A549 (cell line): ENCODE measurements at regions not wholly inside any gene's neighbourhood (a gene's known extent, or its start where the extent isn't known, plus 50 kb on each side); places are given as distances from the start of the nearest gene placed in this dataset.
A peak's percentile ranks its signal among the peaks of the same experiment; 100 is the strongest.

Experiments used
- ATAC-seq, 2 experiments: fragments of 200-7000 bp in 1 of 2; fragments of >200 bp in 1 of 2; cut with Nextera tagmentation in 1 of 2; cut with Tn5 transposase in 1 of 2; 3 replicates each; pipeline versions ENCODE4 v1.8.0 to v1.9.1; 2018 to 2020; ENCODE audit warnings: mild to moderate bottlenecking in 1 of 2, moderate library complexity in 1 of 2
- CTCF ChIA-PET: fragments of 300-600 bp; sonication (Branson Sonifier 250); formaldehyde crosslinking; extraction: SDS; loops from one replicate; lab custom pipeline; 2021; ENCODE audit warnings: antibody characterized with exemption, inconsistent platforms; lab: Yijun Ruan, JAX
- POLR2A ChIA-PET: fragments of 350-600 bp; formaldehyde crosslinking; extraction: SDS; loops from one replicate; lab custom pipeline; 2021; ENCODE audit warnings: antibody characterized with exemption, inconsistent platforms; lab: Yijun Ruan, JAX
- DNase-seq, 2 experiments: peaks; one replicate each; pipeline versions ENCODE4 v3.0.0 to v3.0.0-alpha.2; 2011 to 2016; ENCODE audit warnings: low read depth in 1 of 2, low spot score in 1 of 2
- FAIRE-seq: peaks from 2 replicates; lab custom pipeline; 2011; peaks lifted over from hg19 to GRCh38; lab: Jason Lieb, UNC
- H3K27ac ChIP-seq, 2 experiments: fragments of >200 bp; sonication (Bioruptor Twin); formaldehyde crosslinking; 3 replicates each; pipeline ENCODE4 v1.5.1; 2016 to 2017
- H3K4me1 ChIP-seq: fragments of >200 bp; sonication (Bioruptor Twin); formaldehyde crosslinking; 3 replicates; pipeline ENCODE4 v1.6.1; 2016
- H3K4me2 ChIP-seq: fragments of >200 bp; sonication (Bioruptor Twin); formaldehyde crosslinking; 3 replicates; pipeline ENCODE4 v1.6.1; 2016
- H3K4me3 ChIP-seq: fragments of >200 bp; sonication (Bioruptor Twin); formaldehyde crosslinking; 3 replicates; pipeline ENCODE4 v1.5.1; 2016
- H3K9me3 ChIP-seq: fragments of >200 bp; sonication (Bioruptor Twin); formaldehyde crosslinking; 3 replicates; pipeline ENCODE4 v1.6.1; 2016
- CEBPB ChIP-seq, 2 experiments: fragments of >200 bp in 1 of 2; sonication (Bioruptor Twin) in 1 of 2; formaldehyde crosslinking in 1 of 2; IDR thresholded peaks; 2 replicates each; pipeline ENCODE4 v1.6.1; 2012 to 2016
- CHD2 ChIP-seq: fragments of 150-350 bp; IDR thresholded peaks from 2 replicates; pipeline ENCODE4 v1.6.1; 2014; ENCODE audit warnings: low read length; ENCODE audit not compliant: partially characterized antibody
- FOSL2 ChIP-seq, 2 experiments: fragments of 450-650 bp in 1 of 2; fragments of >200 bp in 1 of 2; sonication (Bioruptor Twin) in 1 of 2; formaldehyde crosslinking; IDR thresholded peaks; 2 replicates each; pipeline versions ENCODE4 v1.5.0 to v1.6.1; 2016 to 2020; ENCODE audit warnings: mild to moderate bottlenecking in 1 of 2, moderate library complexity in 1 of 2
- HDAC2 ChIP-seq: fragments of 200-600 bp; sonication (generic); IDR thresholded peaks from 2 replicates; pipeline ENCODE4 v1.6.1; 2016
- HEYL ChIP-seq: fragments of 250-450 bp; sonication (Bioruptor Pico); IDR thresholded peaks from 2 replicates; pipeline ENCODE4 v1.8.0; 2021; ENCODE audit warnings: mild to moderate bottlenecking, moderate library complexity
- HOXB13 ChIP-seq: fragments of 250-450 bp; sonication (Bioruptor Pico); IDR thresholded peaks from 2 replicates; pipeline ENCODE4 v1.5.0; 2020; ENCODE audit warnings: low read depth, mild to moderate bottlenecking, moderate library complexity
- JUN ChIP-seq, 2 experiments: fragments of >200 bp; sonication (Bioruptor Twin); formaldehyde crosslinking; IDR thresholded peaks; 2 replicates in 1 of 2; 3 replicates in 1 of 2; pipeline ENCODE4 v1.6.1; 2016 to 2017
- KDM5A ChIP-seq: fragments of 200-600 bp; sonication (generic); IDR thresholded peaks from 2 replicates; pipeline ENCODE4 v1.6.1; 2016; ENCODE audit warnings: antibody characterized with exemption, mild to moderate bottlenecking
- NFE2L2 ChIP-seq: fragments of 150-350 bp; conservative IDR thresholded peaks from 2 replicates; pipeline ENCODE4 v1.6.1; 2014; ENCODE audit warnings: low read length
- RAD21 ChIP-seq, 2 experiments: fragments of >200 bp in 1 of 2; sonication (Bioruptor Twin) in 1 of 2; formaldehyde crosslinking in 1 of 2; IDR thresholded peaks in 1 of 2; conservative IDR thresholded peaks in 1 of 2; 2 replicates in 1 of 2; 3 replicates in 1 of 2; pipeline ENCODE4 v1.6.1; 2012 to 2018; ENCODE audit warnings: inconsistent platforms in 1 of 2
- RARB ChIP-seq: fragments of 250-450 bp; sonication (Bioruptor Pico); IDR thresholded peaks from 2 replicates; pipeline ENCODE4 v1.8.0; 2021; ENCODE audit warnings: mild to moderate bottlenecking, moderate library complexity
- RCOR1 ChIP-seq: fragments of 150-350 bp; IDR thresholded peaks from 2 replicates; pipeline ENCODE4 v1.6.1; 2014; ENCODE audit warnings: antibody characterized with exemption, low read length, low read depth
- SMC3 ChIP-seq: fragments of >200 bp; sonication (Bioruptor Twin); formaldehyde crosslinking; IDR thresholded peaks from 3 replicates; pipeline ENCODE4 v1.6.1; 2018; ENCODE audit warnings: inconsistent platforms
- TFCP2L1 ChIP-seq: fragments of 250-450 bp; sonication (Bioruptor Pico); IDR thresholded peaks from 2 replicates; pipeline ENCODE4 v1.5.0; 2021; ENCODE audit warnings: mild to moderate bottlenecking
- WGBS: methylation state at CpG from one replicate; pipeline ENCODE4 v1.1.6; 2017; ENCODE audit errors: missing lambda C conversion rate; 5-methylcytosine and 5-hydroxymethylcytosine counted together
- TF ChIP-seq, protein P1 (sequence below): IDR thresholded peaks from 2 replicates; pipeline ENCODE4 v1.6.1; 2012
- TF ChIP-seq, protein P2 (sequence below): IDR thresholded peaks from 2 replicates; pipeline ENCODE4 v1.6.1; 2012; ENCODE audit warnings: low read depth, borderline replicate concordance
- TF ChIP-seq, protein P3 (sequence below): fragments of 150-350 bp; IDR thresholded peaks from 2 replicates; pipeline ENCODE4 v1.6.1; 2014; ENCODE audit warnings: low read depth, mild to moderate bottlenecking, low read length
- TF ChIP-seq, protein P4 (sequence below): fragments of 250-450 bp; sonication (Bioruptor Pico); IDR thresholded peaks from 2 replicates; pipeline ENCODE4 v1.5.0; 2020; ENCODE audit warnings: low read depth, mild to moderate bottlenecking, moderate library complexity
- TF ChIP-seq, protein P5 (sequence below): fragments of 250-450 bp; sonication (Bioruptor Pico); IDR thresholded peaks from 2 replicates; pipeline ENCODE4 v1.5.0; 2021; ENCODE audit warnings: mild to moderate bottlenecking, moderate library complexity, borderline replicate concordance
- TF ChIP-seq, protein P6 (sequence below): fragments of 200-600 bp; sonication (generic); IDR thresholded peaks from 2 replicates; pipeline ENCODE4 v1.6.1; 2016; ENCODE audit warnings: antibody characterized with exemption, mild to moderate bottlenecking, moderate library complexity

DNA sequence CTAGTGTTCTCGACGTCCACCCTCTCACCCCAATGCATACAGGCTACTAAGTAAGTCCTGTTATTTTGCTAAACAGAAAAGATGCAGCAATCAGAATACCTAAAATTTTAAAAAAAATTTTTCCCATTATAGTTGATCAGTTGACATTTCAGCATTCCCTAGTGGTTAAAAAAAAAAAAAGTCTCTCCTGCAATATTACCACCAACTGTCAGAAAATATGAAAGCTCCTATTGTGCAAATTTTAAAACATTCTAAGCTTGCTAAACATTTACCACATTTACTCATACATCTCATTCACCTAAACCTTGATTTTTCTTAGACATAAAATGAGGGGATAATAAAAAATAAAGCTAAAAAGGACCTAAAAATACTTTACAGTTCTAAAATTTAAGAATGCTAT, 165.6 kb downstream of the AVL9 start:
- POLR2A ChIA-PET, result interaction anchor here (0.7 kb wide), 1 partner anchor 10 kb away, joined by 6 read pairs; no protein-coding TSS in a partner anchor
- Histone ChIP-seq H3K4me2 (peak overlapping the region; percentile 4; the same call in 1 of the 3 replicates), H3K4me3 (no peak overlapping the region), H3K27ac (peak overlapping the region; percentile 36 to 78), H3K4me1 (peaks cover 71% of the 10 kb centered on the region), H3K9me3 (peaks cover 17% of the 10 kb centered on the region; the same call in 2 of the 3 replicates)
- no peak for DNase-seq
- ATAC-seq, result no peak
- CTCF ChIA-PET, result interaction anchor here (0.6 to 0.8 kb wide), 2 partner anchors 171 to 297 kb away, joined by 3 read pairs; partner anchors contain the start of gene LSM5
- TF ChIP-seq TFCP2L1, result no peak
- no peak for TF ChIP-seq NFE2L2
- no peak for TF ChIP-seq HDAC2
- TF ChIP-seq, protein P1, sequence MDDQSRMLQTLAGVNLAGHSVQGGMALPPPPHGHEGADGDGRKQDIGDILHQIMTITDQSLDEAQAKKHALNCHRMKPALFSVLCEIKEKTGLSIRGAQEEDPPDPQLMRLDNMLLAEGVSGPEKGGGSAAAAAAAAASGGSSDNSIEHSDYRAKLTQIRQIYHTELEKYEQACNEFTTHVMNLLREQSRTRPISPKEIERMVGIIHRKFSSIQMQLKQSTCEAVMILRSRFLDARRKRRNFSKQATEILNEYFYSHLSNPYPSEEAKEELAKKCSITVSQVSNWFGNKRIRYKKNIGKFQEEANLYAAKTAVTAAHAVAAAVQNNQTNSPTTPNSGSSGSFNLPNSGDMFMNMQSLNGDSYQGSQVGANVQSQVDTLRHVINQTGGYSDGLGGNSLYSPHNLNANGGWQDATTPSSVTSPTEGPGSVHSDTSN, result no peak
- no peak for TF ChIP-seq CEBPB (IDR thresholded peaks at IDR 0.05)
- no peak for TF ChIP-seq JUN (IDR thresholded peaks at IDR 0.05)
- TF ChIP-seq SMC3, result no peak
- TF ChIP-seq FOSL2 (IDR thresholded peaks at IDR 0.05), result no peak
- TF ChIP-seq FOSL2 (CRISPR knock-in tag; IDR thresholded peaks at IDR 0.05), result no peak
- TF ChIP-seq, protein P2, sequence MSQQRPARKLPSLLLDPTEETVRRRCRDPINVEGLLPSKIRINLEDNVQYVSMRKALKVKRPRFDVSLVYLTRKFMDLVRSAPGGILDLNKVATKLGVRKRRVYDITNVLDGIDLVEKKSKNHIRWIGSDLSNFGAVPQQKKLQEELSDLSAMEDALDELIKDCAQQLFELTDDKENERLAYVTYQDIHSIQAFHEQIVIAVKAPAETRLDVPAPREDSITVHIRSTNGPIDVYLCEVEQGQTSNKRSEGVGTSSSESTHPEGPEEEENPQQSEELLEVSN, result no peak
- TF ChIP-seq, protein P3, sequence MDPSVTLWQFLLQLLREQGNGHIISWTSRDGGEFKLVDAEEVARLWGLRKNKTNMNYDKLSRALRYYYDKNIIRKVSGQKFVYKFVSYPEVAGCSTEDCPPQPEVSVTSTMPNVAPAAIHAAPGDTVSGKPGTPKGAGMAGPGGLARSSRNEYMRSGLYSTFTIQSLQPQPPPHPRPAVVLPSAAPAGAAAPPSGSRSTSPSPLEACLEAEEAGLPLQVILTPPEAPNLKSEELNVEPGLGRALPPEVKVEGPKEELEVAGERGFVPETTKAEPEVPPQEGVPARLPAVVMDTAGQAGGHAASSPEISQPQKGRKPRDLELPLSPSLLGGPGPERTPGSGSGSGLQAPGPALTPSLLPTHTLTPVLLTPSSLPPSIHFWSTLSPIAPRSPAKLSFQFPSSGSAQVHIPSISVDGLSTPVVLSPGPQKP, result no peak
- TF ChIP-seq, protein P4, sequence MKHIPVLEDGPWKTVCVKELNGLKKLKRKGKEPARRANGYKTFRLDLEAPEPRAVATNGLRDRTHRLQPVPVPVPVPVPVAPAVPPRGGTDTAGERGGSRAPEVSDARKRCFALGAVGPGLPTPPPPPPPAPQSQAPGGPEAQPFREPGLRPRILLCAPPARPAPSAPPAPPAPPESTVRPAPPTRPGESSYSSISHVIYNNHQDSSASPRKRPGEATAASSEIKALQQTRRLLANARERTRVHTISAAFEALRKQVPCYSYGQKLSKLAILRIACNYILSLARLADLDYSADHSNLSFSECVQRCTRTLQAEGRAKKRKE (CRISPR knock-in tag), result no peak
- TF ChIP-seq, protein P5, sequence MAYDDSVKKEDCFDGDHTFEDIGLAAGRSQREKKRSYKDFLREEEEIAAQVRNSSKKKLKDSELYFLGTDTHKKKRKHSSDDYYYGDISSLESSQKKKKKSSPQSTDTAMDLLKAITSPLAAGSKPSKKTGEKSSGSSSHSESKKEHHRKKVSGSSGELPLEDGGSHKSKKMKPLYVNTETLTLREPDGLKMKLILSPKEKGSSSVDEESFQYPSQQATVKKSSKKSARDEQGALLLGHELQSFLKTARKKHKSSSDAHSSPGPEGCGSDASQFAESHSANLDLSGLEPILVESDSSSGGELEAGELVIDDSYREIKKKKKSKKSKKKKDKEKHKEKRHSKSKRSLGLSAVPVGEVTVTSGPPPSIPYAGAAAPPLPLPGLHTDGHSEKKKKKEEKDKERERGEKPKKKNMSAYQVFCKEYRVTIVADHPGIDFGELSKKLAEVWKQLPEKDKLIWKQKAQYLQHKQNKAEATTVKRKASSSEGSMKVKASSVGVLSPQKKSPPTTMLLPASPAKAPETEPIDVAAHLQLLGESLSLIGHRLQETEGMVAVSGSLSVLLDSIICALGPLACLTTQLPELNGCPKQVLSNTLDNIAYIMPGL, result no peak
- no peak for TF ChIP-seq RCOR1
- FAIRE-seq, result no peak
- 42% methylated on average over 2 of the region's 2 CpGs for WGBS

DNA sequence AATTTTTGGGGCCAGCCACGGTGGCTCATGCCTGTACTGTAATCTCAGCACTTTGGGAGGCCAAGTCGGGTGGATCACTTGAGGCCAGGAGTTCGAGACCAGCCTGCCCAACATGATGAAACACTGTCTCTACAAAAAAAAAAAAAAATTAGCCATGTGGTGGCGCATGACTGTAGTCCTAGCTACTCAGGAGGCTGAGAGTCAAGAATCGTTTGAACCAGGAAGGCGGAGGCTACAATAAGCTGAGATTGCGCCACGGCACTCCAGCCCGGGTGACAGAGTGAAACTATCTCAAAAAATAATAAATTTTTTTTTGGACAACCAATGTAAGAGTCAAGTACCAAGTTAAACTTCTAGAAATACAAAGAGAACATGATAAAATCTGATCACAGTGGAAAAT, 164.6 kb downstream of the AVL9 start:
- Histone ChIP-seq H3K4me3 (no peak overlapping the region), H3K27ac (peak overlapping the region; percentile 36 to 78; a peak in 5 of 6 replicates), H3K4me1 (peaks cover 76% of the 10 kb centered on the region), H3K4me2 (no peak overlapping the region), H3K9me3 (peaks cover 13% of the 10 kb centered on the region; the same call in 2 of the 3 replicates)
- FAIRE-seq (no peak), ATAC-seq (no peak), DNase-seq (no peak)
- ChIA-PET POLR2A (interaction anchor here (0.7 kb wide), 1 partner anchor 9 kb away, joined by 3 read pairs; no protein-coding TSS in a partner anchor), CTCF (no interaction called here)
- 90% methylated on average over 9 of the region's 9 CpGs for WGBS
- no peak for TF ChIP-seq RAD21 (conservative IDR thresholded peaks at IDR 0.05 in 1 of 2, IDR thresholded peaks at IDR 0.05 in 1 of 2)
- TF ChIP-seq, protein P1, result no peak
- no peak for TF ChIP-seq RARB (CRISPR knock-in tag)
- no peak for TF ChIP-seq HOXB13 (CRISPR knock-in tag)
- TF ChIP-seq RCOR1, result no peak
- no peak for TF ChIP-seq KDM5A
- no peak for TF ChIP-seq TFCP2L1
- TF ChIP-seq, protein P6, sequence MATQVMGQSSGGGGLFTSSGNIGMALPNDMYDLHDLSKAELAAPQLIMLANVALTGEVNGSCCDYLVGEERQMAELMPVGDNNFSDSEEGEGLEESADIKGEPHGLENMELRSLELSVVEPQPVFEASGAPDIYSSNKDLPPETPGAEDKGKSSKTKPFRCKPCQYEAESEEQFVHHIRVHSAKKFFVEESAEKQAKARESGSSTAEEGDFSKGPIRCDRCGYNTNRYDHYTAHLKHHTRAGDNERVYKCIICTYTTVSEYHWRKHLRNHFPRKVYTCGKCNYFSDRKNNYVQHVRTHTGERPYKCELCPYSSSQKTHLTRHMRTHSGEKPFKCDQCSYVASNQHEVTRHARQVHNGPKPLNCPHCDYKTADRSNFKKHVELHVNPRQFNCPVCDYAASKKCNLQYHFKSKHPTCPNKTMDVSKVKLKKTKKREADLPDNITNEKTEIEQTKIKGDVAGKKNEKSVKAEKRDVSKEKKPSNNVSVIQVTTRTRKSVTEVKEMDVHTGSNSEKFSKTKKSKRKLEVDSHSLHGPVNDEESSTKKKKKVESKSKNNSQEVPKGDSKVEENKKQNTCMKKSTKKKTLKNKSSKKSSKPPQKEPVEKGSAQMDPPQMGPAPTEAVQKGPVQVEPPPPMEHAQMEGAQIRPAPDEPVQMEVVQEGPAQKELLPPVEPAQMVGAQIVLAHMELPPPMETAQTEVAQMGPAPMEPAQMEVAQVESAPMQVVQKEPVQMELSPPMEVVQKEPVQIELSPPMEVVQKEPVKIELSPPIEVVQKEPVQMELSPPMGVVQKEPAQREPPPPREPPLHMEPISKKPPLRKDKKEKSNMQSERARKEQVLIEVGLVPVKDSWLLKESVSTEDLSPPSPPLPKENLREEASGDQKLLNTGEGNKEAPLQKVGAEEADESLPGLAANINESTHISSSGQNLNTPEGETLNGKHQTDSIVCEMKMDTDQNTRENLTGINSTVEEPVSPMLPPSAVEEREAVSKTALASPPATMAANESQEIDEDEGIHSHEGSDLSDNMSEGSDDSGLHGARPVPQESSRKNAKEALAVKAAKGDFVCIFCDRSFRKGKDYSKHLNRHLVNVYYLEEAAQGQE, result no peak
- TF ChIP-seq, protein P4 (CRISPR knock-in tag), result no peak
- no peak for TF ChIP-seq HEYL (CRISPR knock-in tag)
- TF ChIP-seq CHD2, result no peak
